GM21515 (cell line): ENCODE measurements at regions not wholly inside any gene's neighbourhood (a gene's known extent, or its start where the extent isn't known, plus 50 kb on each side); places are given as distances from the start of the nearest gene placed in this dataset.
"Not testable (repeated sequence)": the region's sequence is repeated elsewhere in the genome, so short reads cannot be mapped to it uniquely, and the experiment has no call there.

Experiments used
- ATAC-seq: cut with Tn5 transposase; IDR thresholded peaks from one replicate; pipeline ENCODE4 v1.9.1; 2021; ENCODE audit not compliant: unreplicated experiment

- no peak for ATAC-seq
Observed at GRCh38 chr3:164393171-164393570, 685.1 kb downstream of the SI start.

- ATAC-seq: no peak
Observed at GRCh38 chr3:164390046-164390445, 688.2 kb downstream of the SI start.

GRCh38 chr3:164387236-164387635, 691.1 kb downstream of the SI start:
- ATAC-seq: no peak

GRCh38 chr3:164380156-164380555, 698.1 kb downstream of the SI start:
- ATAC-seq: no peak

GRCh38 chr3:164377466-164377865, 700.8 kb downstream of the SI start:
- ATAC-seq: no peak

- ATAC-seq: no peak
Observed at GRCh38 chr3:164375995-164376394, 702.3 kb downstream of the SI start.

- no peak for ATAC-seq
Observed at GRCh38 chr3:164375538-164375937, 702.8 kb downstream of the SI start.

GRCh38 chr3:164371681-164372080, 706.6 kb downstream of the SI start:
- ATAC-seq: no peak

GRCh38 chr3:164370970-164371369, 707.3 kb downstream of the SI start:
- no peak for ATAC-seq

- no peak for ATAC-seq
Observed at GRCh38 chr3:164365242-164365641, 713.1 kb downstream of the SI start.

- no peak for ATAC-seq
Observed at GRCh38 chr3:164364111-164364510, 714.2 kb downstream of the SI start.

GRCh38 chr3:164360738-164361406, 717.4 kb downstream of the SI start:
- no peak for ATAC-seq

GRCh38 chr3:164360078-164360578, 718.2 kb downstream of the SI start:
- ATAC-seq: no peak

GRCh38 chr3:164352991-164353390, 725.3 kb downstream of the SI start:
- ATAC-seq: no peak

GRCh38 chr3:164351131-164351530, 727.2 kb downstream of the SI start:
- ATAC-seq: no peak

GRCh38 chr3:164342206-164342605, 736.1 kb downstream of the SI start:
- not testable (repeated sequence) for ATAC-seq

- no peak for ATAC-seq
Observed at GRCh38 chr3:164341086-164341485, 737.2 kb downstream of the SI start.

- ATAC-seq: no peak
Observed at GRCh38 chr3:164340273-164340672, 738.0 kb downstream of the SI start.

- ATAC-seq: no peak
Observed at GRCh38 chr3:164332831-164333802, 745.2 kb downstream of the SI start.

- ATAC-seq: no peak
Observed at GRCh38 chr3:164326714-164327113, 751.6 kb downstream of the SI start.

GRCh38 chr3:164320962-164321361, 757.3 kb downstream of the SI start:
- no peak for ATAC-seq

GRCh38 chr3:164306042-164306441, 772.3 kb downstream of the SI start:
- ATAC-seq: no peak
